ENCODE measurements at regions not wholly inside any gene's neighbourhood (a gene's known extent, or its start where the extent isn't known, plus 50 kb on each side); places are given as distances from the start of the nearest gene placed in this dataset.

DNA sequence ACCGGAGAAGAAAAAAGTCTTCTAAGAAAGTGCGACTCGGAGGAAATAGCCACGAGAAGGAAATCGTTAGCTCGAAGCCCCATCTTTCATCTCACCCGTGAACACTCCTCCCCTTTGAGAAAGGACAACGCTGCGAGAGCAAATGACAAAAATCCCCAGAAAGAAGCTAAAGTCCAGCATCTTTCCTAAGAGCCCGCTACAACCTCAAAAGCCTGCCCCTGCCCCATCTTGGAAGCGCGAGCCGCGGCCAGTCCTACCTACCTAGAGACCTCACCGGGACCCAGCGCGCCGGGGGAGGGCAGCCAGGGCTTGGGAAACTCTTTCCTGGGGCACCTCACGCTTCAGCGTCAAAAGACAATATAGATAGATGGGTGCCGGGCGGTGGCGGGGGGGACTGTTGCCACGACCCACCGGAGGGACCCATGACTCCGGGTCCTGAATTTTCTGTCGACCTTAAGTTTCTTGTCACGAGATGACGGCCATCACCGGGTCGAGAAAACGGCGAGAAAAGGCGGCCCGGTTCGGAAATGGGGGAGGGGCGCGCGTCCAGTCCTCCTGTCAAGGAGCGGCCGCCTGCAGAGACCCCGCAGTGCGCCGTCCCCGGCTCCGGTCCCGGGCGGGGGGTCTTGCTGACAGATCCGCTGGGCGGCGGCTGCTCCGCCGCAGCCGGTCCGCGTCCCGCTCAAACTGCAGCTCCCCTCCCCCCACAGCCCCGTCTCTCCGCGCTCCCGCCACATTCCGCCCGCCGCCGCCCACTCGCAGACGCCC, 65.9 kb downstream of the KCNRG start:
- peak overlapping the region; percentile 92 to 100 (median 96) for H3K4me3 Mint-ChIP-seq
- peaks cover 17% of the 10 kb centered on the region in 2 donors for H3K4me1 ChIP-seq (ENCODE audit: control insufficient read depth in 2 of 2, insufficient read depth in 2 of 2, low read length in 2 of 2)
- no peaks in the 10 kb centered on the region for H3K9me3 ChIP-seq (ENCODE audit: control insufficient read depth in 2 of 3, low read length in 3 of 3)
- H3K36me3 Mint-ChIP-seq, result peaks cover 0 to 17% (median 0%) of the 10 kb centered on the region in 5 donors
- ChIA-PET POLR2A (interaction anchor here (0.5 to 17.0 kb wide), 14 partner anchors 21 to 831 kb away, joined by 3 to 363 read pairs (median 4); partner anchors contain the start of genes RNASEH2B and TRIM13), CTCF (interaction anchor here (0.6 to 8.3 kb wide), 7 partner anchors 44 to 831 kb away, joined by 3 to 71 read pairs (median 7); partner anchors contain the start of gene TRIM13)
- peaks cover 0 to 10% of the 10 kb centered on the region in 2 donors for H3K27me3 ChIP-seq (ENCODE audit: control insufficient read depth in 2 of 2, insufficient read depth in 2 of 2, low read length in 2 of 2)
- DNase-seq (peak in 5 of 9 donors; percentile 31 to 72 (median 55)), ATAC-seq (no peak)
- peak overlapping the region; percentile 63 for H3K4me3 ChIP-seq (ENCODE audit: low read length)
- peak overlapping the region; percentile 70 to 99 (median 94) for H3K27ac Mint-ChIP-seq
- peak overlapping the region; percentile 86 for H3K27ac ChIP-seq (ENCODE audit: low read depth, low read length)
- H3K36me3 ChIP-seq (ENCODE audit: control insufficient read depth in 2 of 3, insufficient read depth in 3 of 3, low read length in 3 of 3), result peaks cover 0 to 5% (median 0%) of the 10 kb centered on the region in 3 experiments
- intact Hi-C loops (cut with micrococcal nuclease), result loop anchor here (1.0 to 10.0 kb wide), 9 partner anchors 8 to 1721 kb away; partner anchors contain the start of genes CAB39L (in 2 of the 2), SETDB2 (in 2 of the 2), WDFY2 (in 2 of the 2) and DHRS12 (in 1 of the 2)
- peaks cover 0 to 20% (median 0%) of the 10 kb centered on the region in 11 donors for H3K9me3 Mint-ChIP-seq
- peaks cover 13 to 65% (median 46%) of the 10 kb centered on the region in 7 donors for H3K4me1 Mint-ChIP-seq
- peaks cover 0 to 15% (median 7%) of the 10 kb centered on the region in 5 donors for H3K27me3 Mint-ChIP-seq

DNA sequence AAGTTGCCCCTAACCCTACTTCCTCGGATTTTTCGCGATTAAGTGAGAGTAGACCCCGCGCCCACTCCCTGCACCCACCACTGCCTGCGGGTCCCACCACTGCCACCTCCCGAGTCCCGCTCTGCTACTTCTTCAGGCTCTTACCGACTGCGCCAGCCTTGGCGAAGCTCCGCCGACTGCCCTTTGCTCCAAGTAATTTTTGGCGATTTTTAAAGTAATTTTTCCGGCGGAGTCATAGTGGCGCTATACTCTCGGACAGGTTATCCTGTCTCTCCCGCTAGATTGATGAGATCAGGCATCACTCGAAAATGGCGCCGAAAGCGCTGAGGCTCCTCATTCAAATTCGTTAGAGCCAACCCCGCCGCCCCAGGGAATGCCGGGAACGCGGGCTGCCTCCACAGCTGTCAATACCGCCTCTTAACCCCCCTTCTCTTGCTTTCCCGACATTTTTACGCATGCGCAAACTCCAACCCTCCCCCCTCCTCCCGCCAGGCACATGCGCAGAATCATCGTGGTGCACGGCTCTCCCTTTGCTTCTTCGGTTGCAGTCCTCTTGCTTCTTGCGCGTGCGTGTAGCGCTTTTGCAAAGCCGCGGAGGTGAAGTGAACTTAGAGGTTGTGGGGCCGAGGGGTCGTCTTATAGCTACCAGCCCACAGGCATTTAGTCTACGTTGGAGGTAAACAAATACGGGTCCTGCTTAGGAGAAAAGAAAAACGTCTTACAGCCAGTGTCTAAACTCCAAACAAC, 66.6 kb downstream of the KCNRG start:
- Mint-ChIP-seq H3K36me3 (peaks cover 0 to 21% (median 4%) of the 10 kb centered on the region in 5 donors), H3K4me3 (peak overlapping the region; percentile 90 to 100 (median 95)), H3K27me3 (peaks cover 0 to 11% (median 7%) of the 10 kb centered on the region in 5 donors), H3K4me1 (peaks cover 13 to 63% (median 49%) of the 10 kb centered on the region in 7 donors), H3K27ac (peak overlapping the region; percentile 88 to 99 (median 94)), H3K9me3 (peaks cover 0 to 20% (median 0%) of the 10 kb centered on the region in 11 donors)
- ATAC-seq (peak; percentile 88), DNase-seq (peak; percentile 94 to 99 (median 99))
- intact Hi-C loops (cut with micrococcal nuclease), result loop anchor here (1.0 to 10.0 kb wide), 24 partner anchors 9 to 1720 kb away; partner anchors contain the start of genes CAB39L (in 2 of the 2), EBPL (in 2 of the 2), INTS6 (in 2 of the 2) and SETDB2 (in 2 of the 2)
- CTCF ChIA-PET, result interaction anchor here (0.6 to 8.3 kb wide), 9 partner anchors 22 to 834 kb away, joined by 3 to 71 read pairs (median 6); partner anchors contain the start of gene TRIM13
- H3K36me3 ChIP-seq (ENCODE audit: control insufficient read depth in 2 of 3, insufficient read depth in 3 of 3, low read length in 3 of 3), result peaks cover 0 to 5% (median 0%) of the 10 kb centered on the region in 3 experiments
- peaks cover 0 to 8% of the 10 kb centered on the region in 2 donors for H3K27me3 ChIP-seq (ENCODE audit: control insufficient read depth in 2 of 2, insufficient read depth in 2 of 2, low read length in 2 of 2)
- POLR2A ChIA-PET, result interaction anchor here (0.9 to 17.0 kb wide), 11 partner anchors 15 to 830 kb away, joined by 3 to 363 read pairs (median 4); partner anchors contain the start of genes RNASEH2B and TRIM13
- H3K4me1 ChIP-seq (ENCODE audit: control insufficient read depth in 2 of 2, insufficient read depth in 2 of 2, low read length in 2 of 2), result peaks cover 17% of the 10 kb centered on the region in 2 donors
- H3K9me3 ChIP-seq (ENCODE audit: control insufficient read depth in 2 of 3, low read length in 3 of 3), result no peaks in the 10 kb centered on the region
- peak overlapping the region; percentile 86 for H3K27ac ChIP-seq (ENCODE audit: low read depth, low read length)
- peak overlapping the region; percentile 63 for H3K4me3 ChIP-seq (ENCODE audit: low read length)

DNA sequence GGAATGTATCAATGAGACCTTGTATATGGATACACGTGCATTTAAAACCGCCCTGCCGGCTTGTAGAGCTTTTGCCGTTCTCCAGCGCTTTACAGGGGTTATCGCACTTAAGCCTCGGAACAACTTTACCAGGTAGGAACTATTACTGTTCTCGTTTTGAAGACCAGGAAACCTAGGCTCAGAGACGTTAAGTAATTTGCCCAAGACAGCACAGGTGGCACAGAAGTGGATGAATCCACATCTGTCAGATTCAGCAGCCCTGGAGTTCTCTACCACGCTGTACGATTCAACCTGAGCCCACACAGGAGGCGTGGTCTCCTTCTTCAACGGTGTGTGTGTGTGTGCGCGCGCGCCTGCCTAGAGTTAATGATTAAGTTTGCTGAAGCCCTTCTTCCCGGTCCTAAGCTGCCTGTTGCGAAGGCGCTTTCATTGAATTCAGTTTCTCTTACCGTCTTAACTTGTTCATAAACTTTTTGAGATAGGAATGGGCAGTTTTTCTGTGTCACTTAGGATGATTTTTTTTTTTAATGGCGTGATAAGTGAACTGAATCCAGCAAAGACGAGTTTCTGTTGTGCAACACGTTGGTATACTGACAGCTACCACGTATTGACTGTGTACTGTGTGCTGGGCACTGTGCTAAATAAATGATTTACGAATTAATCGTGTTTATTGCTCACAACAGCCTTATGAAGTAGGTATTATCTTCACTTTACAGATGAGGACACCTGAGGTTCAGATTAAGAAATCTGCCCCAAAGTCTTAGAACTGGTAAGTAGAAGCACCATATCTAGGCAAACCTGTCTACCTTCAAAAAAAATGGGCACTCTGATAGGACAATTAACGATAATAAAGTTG, 67.4 kb downstream of the KCNRG start:
- peak overlapping the region; percentile 90 to 100 (median 95) for H3K4me3 Mint-ChIP-seq
- Histone ChIP-seq H3K27me3 (ENCODE audit: control insufficient read depth in 2 of 2, insufficient read depth in 2 of 2, low read length in 2 of 2) (peaks cover 0 to 5% of the 10 kb centered on the region in 2 donors), H3K4me3 (ENCODE audit: low read length) (peak overlapping the region; percentile 63), H3K27ac (ENCODE audit: low read depth, low read length) (peak overlapping the region; percentile 67), H3K36me3 (ENCODE audit: control insufficient read depth in 2 of 3, insufficient read depth in 3 of 3, low read length in 3 of 3) (peaks cover 0 to 5% (median 0%) of the 10 kb centered on the region in 3 experiments), H3K9me3 (ENCODE audit: control insufficient read depth in 2 of 3, low read length in 3 of 3) (no peaks in the 10 kb centered on the region), H3K4me1 (ENCODE audit: control insufficient read depth in 2 of 2, insufficient read depth in 2 of 2, low read length in 2 of 2) (peaks cover 17% of the 10 kb centered on the region in 2 donors)
- CTCF ChIA-PET, result interaction anchor here (0.6 to 8.3 kb wide), 8 partner anchors 21 to 833 kb away, joined by 3 to 71 read pairs (median 6); partner anchors contain the start of gene TRIM13
- DNase-seq (peak in 8 of 9 donors; percentile 37 to 81 (median 74)), ATAC-seq (peak; percentile 72)
- POLR2A ChIA-PET, result interaction anchor here (0.9 to 17.0 kb wide), 10 partner anchors 14 to 829 kb away, joined by 3 to 363 read pairs (median 4); partner anchors contain the start of genes RNASEH2B and TRIM13
- peaks cover 14 to 65% (median 46%) of the 10 kb centered on the region in 7 donors for H3K4me1 Mint-ChIP-seq
- intact Hi-C loops (cut with micrococcal nuclease), result loop anchor here (1.0 to 10.0 kb wide), 23 partner anchors 25 to 1720 kb away; partner anchors contain the start of genes CAB39L (in 2 of the 2), EBPL (in 2 of the 2), INTS6 (in 2 of the 2) and SETDB2 (in 2 of the 2)
- peak overlapping the region; percentile 88 to 99 (median 94) for H3K27ac Mint-ChIP-seq
- H3K27me3 Mint-ChIP-seq, result peaks cover 0 to 11% (median 7%) of the 10 kb centered on the region in 5 donors
- H3K9me3 Mint-ChIP-seq, result peaks cover 0 to 20% (median 0%) of the 10 kb centered on the region in 11 donors
- peaks cover 0 to 23% (median 4%) of the 10 kb centered on the region in 5 donors for H3K36me3 Mint-ChIP-seq

DNA sequence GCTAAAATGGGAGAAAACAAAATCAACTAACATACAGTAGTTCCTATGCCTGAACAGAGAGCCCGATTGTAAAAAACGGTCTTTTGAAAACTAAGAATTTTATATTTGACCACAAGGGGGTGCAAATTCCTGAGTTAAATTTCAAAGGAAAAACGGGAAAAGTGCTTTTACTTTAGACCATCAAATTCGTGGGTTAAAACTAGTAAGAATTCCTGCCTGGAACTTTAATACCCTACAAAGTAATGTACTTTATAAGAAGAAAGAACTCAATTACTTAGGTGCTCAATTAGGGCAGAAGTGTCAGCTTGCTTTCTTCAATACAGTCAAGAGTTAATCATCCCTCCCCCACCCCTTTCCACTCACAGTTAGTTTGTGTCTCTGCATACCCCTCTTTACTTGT, 69.8 kb downstream of the KCNRG start:
- POLR2A ChIA-PET, result interaction anchor here (0.7 to 17.0 kb wide), 5 partner anchors 22 to 88 kb away, joined by 3 to 363 read pairs (median 5); partner anchors contain the start of gene TRIM13
- peaks cover 11 to 17% of the 10 kb centered on the region in 2 donors for H3K4me1 ChIP-seq (ENCODE audit: control insufficient read depth in 2 of 2, insufficient read depth in 2 of 2, low read length in 2 of 2)
- intact Hi-C loops (cut with micrococcal nuclease), result loop anchor here (1.0 to 10.0 kb wide), 8 partner anchors 22 to 985 kb away; partner anchors contain the start of gene EBPL (in 1 of the 2)
- peaks cover 0 to 22% (median 4%) of the 10 kb centered on the region in 5 donors for H3K36me3 Mint-ChIP-seq
- H3K27ac Mint-ChIP-seq, result no peak overlapping the region
- peaks cover 0 to 16% (median 0%) of the 10 kb centered on the region in 11 donors for H3K9me3 Mint-ChIP-seq
- peaks cover 0 to 2% of the 10 kb centered on the region in 2 donors for H3K27me3 ChIP-seq (ENCODE audit: control insufficient read depth in 2 of 2, insufficient read depth in 2 of 2, low read length in 2 of 2)
- H3K36me3 ChIP-seq (ENCODE audit: control insufficient read depth in 2 of 3, insufficient read depth in 3 of 3, low read length in 3 of 3), result peaks cover 0 to 5% (median 0%) of the 10 kb centered on the region in 3 experiments
- no peak overlapping the region for H3K4me3 ChIP-seq (ENCODE audit: low read length)
- no peak overlapping the region for H3K27ac ChIP-seq (ENCODE audit: low read depth, low read length)
- peak in 5 of 9 donors; percentile 16 to 33 (median 20) for DNase-seq
- H3K9me3 ChIP-seq (ENCODE audit: control insufficient read depth in 2 of 3, low read length in 3 of 3), result no peaks in the 10 kb centered on the region
- ATAC-seq, result no peak
- CTCF ChIA-PET, result interaction anchor here (0.7 to 8.3 kb wide), 10 partner anchors 14 to 830 kb away, joined by 3 to 71 read pairs (median 5); no protein-coding TSS in a partner anchor
- peak overlapping the region in 2 of 10 donors; percentile 9 to 42 for H3K4me3 Mint-ChIP-seq
- H3K4me1 Mint-ChIP-seq, result peaks cover 17 to 55% (median 36%) of the 10 kb centered on the region in 7 donors
- H3K27me3 Mint-ChIP-seq, result peaks cover 0 to 7% (median 6%) of the 10 kb centered on the region in 5 donors

DNA sequence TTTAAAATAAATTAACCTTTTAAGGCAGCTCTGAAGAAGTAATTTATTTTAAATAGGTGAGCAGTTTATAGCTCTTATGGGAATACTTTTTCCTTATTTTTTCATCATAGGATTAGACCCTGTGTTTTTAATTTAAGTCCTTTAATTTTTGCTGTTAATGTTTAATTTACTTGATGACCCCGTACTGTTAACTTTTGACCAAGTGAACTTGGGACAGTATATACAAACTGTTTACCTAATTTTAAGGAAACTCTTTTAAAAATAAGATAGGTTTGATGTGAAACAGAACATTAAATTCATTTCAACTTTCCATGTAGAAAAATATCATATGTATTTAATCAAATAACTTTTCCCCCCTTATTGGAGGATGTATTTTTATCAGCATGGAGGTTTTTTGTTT, 74.4 kb downstream of the KCNRG start:
- H3K4me1 Mint-ChIP-seq, result peaks cover 0 to 17% (median 13%) of the 10 kb centered on the region in 7 donors
- CTCF ChIA-PET, result interaction anchor here (0.6 to 1.0 kb wide), 3 partner anchors 20 to 222 kb away, joined by 4 read pairs; no protein-coding TSS in a partner anchor
- POLR2A ChIA-PET, result interaction anchor here (17.0 kb wide), 1 partner anchor 37 kb away, joined by 363 read pairs; no protein-coding TSS in a partner anchor

More for the DNA sequence above, 74.4 kb downstream of the KCNRG start:
- Histone ChIP-seq H3K27me3 (ENCODE audit: control insufficient read depth in 2 of 2, insufficient read depth in 2 of 2, low read length in 2 of 2) (no peaks in the 10 kb centered on the region), H3K9me3 (ENCODE audit: control insufficient read depth in 2 of 3, low read length in 3 of 3) (no peaks in the 10 kb centered on the region), H3K4me1 (ENCODE audit: control insufficient read depth in 2 of 2, insufficient read depth in 2 of 2, low read length in 2 of 2) (peaks cover 6% of the 10 kb centered on the region in 2 donors), H3K4me3 (ENCODE audit: low read length) (no peak overlapping the region), H3K36me3 (ENCODE audit: control insufficient read depth in 2 of 3, insufficient read depth in 3 of 3, low read length in 3 of 3) (no peaks in the 10 kb centered on the region), H3K27ac (ENCODE audit: low read depth, low read length) (no peak overlapping the region)
- intact Hi-C loops (cut with micrococcal nuclease), result loop anchor here (10.0 kb wide), 2 partner anchors 275 to 395 kb away; partner anchors contain the start of gene EBPL (in 1 of the 2)
- ATAC-seq (no peak), DNase-seq (no peak)
- Mint-ChIP-seq H3K9me3 (no peaks in the 10 kb centered on the region), H3K36me3 (peaks cover 0 to 11% (median 0%) of the 10 kb centered on the region in 5 donors), H3K4me3 (no peak overlapping the region), H3K27ac (no peak overlapping the region), H3K27me3 (no peaks in the 10 kb centered on the region)

Measured in naive thymus-derived CD4-positive, alpha-beta T cell (primary cell).